Pancreas (tissue), 10 donors: ENCODE measurements at regions not wholly inside any gene's neighbourhood (a gene's known extent, or its start where the extent isn't known, plus 50 kb on each side); places are given as distances from the start of the nearest gene placed in this dataset.

Source experiments
- ATAC-seq, 4 donors: fragments of 200-7000 bp; cut with Tn5 transposase; one replicate each; pipeline versions ENCODE4 v1.8.0 to v1.9.1; 2020; ENCODE audit warnings: mild to moderate bottlenecking in 4 of 4, moderate library complexity in 4 of 4
- DNase-seq, 6 donors: peaks; one replicate each; pipeline ENCODE4 v3.0.0-alpha.2; 2020
- FAIRE-seq: peaks from 2 replicates; lab custom pipeline; 2012; peaks lifted over from hg19 to GRCh38; lab: Jason Lieb, UNC
- H3K27ac ChIP-seq, 4 donors: fragments of 200-600 bp; sonication (generic); 1 replicate in 3 of 4; 2 replicates in 1 of 4; pipeline versions ENCODE4 v1.5.0 to v1.8.0; 2020
- H3K27me3 ChIP-seq, 4 donors: fragments of 200-600 bp; one replicate each; pipeline ENCODE4 v1.8.0; 2021
- H3K36me3 ChIP-seq, 3 donors: fragments of 200-600 bp; sonication (generic) in 1 of 3; one replicate each; pipeline versions ENCODE4 v1.5.0 to v1.8.0; 2020 to 2021
- H3K4me1 ChIP-seq, 3 donors: fragments of 200-600 bp; one replicate each; pipeline ENCODE4 v1.8.0; 2021
- H3K4me3 ChIP-seq, 4 donors: fragments of 200-600 bp; sonication (generic) in 2 of 4; one replicate each; pipeline versions ENCODE4 v1.5.0 to v1.8.0; 2020 to 2021
- H3K9me3 ChIP-seq, 4 donors: fragments of 200-600 bp; one replicate each; pipeline ENCODE4 v1.8.0; 2021
- CTCF ChIP-seq, 4 donors: fragments of 200-600 bp; sonication (generic) in 3 of 4; IDR thresholded peaks; one replicate each; pipeline versions ENCODE4 v1.5.0 to v1.8.0; 2021; ENCODE audit warnings: antibody characterized with exemption in 4 of 4
- WGBS, 2 donors: extraction: QIAGEN DNeasy Blood & Tissue Kit; methylation state at CpG; one replicate each; pipeline ENCODE4 v1.1.7; 2013; 5-methylcytosine and 5-hydroxymethylcytosine counted together
- intact Hi-C, 3 donors: fragments of 100-400 bp; cut with DNase I; formaldehyde crosslinking; loops; one replicate each; pipeline versions ENCODE4 v1.11.1 to v1.14.2; 2022
- donor health status: healthy with polysubstance abuse.
- donor health status: DM: no; HTN: no; CAD: no; lungs with moderate emphysema.
- donor health status: DM: no; HTN: no; CAD: no.
- donor health status: control.
- donor health status: control.
- donor health status: Bipolar disorder and iron deficiency.
- donor health status: DM: yes; HTN: yes; CAD: no.
- donor health status: DM: no; HTN: no; CAD: no.
- donor health status: DM: no; HTN: no; CAD: no.
- donor health status: DM: yes; HTN: yes; CAD: no.

DNA sequence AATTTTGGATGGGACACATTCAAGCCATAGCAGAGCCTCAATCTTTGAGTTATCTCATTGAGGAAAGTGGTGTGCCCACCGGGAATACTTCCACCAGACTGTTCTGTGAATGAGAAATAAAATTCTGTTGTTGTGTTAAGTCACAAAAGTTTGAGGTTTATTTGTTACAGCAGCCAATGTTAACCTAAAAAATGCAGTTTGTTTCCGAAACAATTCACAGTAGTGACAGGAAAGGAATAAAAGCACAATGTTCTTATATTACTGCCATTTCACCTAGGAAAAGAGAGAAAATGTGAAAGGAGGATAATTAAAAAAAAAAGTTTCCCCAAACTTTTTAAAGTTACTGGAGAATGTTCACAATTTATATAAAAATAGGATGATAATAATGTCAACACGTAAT is 344.6 kb downstream of the CD83 start:
- Histone ChIP-seq H3K36me3 (no peaks in the 10 kb centered on the region), H3K4me1 (no peaks in the 10 kb centered on the region), H3K4me3 (no peak overlapping the region), H3K9me3 (no peaks in the 10 kb centered on the region), H3K27me3 (no peaks in the 10 kb centered on the region), H3K27ac (no peak overlapping the region)
- no peak for DNase-seq
- ATAC-seq = no peak
- no peak for TF ChIP-seq CTCF (IDR thresholded peaks at IDR 0.05)
- 60 to 79% methylated on average over 3 of the region's 3 CpGs for WGBS, 2 donors
- intact Hi-C loops = no loop called here
- FAIRE-seq = no peak

DNA sequence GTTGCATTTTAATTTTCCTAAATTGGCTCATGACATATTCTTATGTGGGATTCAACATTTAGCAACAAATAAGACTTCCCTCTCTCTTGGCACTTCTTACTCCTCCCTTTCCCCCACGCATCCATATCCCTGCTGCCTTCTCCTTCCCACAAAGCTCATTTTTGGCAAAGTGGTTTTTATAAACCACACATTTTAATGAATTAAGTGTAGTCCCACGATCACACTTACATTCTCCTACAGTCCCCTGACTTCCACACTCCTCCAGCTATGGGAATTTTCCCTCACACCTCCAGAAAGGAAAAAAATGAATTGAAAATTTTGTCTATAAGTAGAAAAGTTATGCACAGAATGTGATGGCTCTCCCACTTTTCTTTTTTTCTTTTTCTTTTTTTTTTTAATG is 345.0 kb downstream of the CD83 start:
- no peaks in the 10 kb centered on the region for H3K36me3 ChIP-seq
- ATAC-seq (no peak), FAIRE-seq (no peak), DNase-seq (no peak)
- no peaks in the 10 kb centered on the region for H3K27me3 ChIP-seq
- no peak overlapping the region for H3K27ac ChIP-seq
- no peak for TF ChIP-seq CTCF (IDR thresholded peaks at IDR 0.05)
- WGBS, 2 donors = 60 to 77% methylated on average over 2 of the region's 2 CpGs
- intact Hi-C loops = no loop called here
- H3K4me3 ChIP-seq = no peak overlapping the region
- no peaks in the 10 kb centered on the region for H3K9me3 ChIP-seq
- no peaks in the 10 kb centered on the region for H3K4me1 ChIP-seq

DNA sequence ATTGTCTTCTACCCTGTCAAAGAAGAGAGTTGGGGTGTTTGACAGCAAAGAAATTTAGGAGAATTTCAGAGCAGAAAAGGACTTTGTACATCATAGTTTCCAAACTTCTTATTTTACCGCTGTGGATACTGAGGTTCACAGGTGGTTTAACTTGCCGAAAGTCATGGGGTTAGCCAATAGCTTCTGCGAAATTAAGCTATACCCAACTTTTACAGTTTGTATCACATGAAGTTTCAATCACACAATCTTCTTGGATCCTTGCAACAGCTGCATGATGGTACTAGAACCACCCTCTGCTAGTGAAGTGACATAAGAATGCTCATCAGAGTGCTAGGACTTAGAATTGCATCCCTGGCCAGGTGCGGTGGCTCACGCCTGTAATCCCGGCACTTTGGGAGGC is 345.5 kb downstream of the CD83 start:
- Histone ChIP-seq H3K27ac (no peak overlapping the region), H3K36me3 (no peaks in the 10 kb centered on the region), H3K4me3 (no peak overlapping the region), H3K27me3 (no peaks in the 10 kb centered on the region), H3K4me1 (no peaks in the 10 kb centered on the region), H3K9me3 (no peaks in the 10 kb centered on the region)
- DNase-seq = no peak
- intact Hi-C loops = no loop called here
- no peak for ATAC-seq
- no peak for TF ChIP-seq CTCF (IDR thresholded peaks at IDR 0.05)
- WGBS, 2 donors = 85 to 92% methylated on average over 6 of the region's 6 CpGs
- no peak for FAIRE-seq

GRCh38 chr6:14464055-14464454 is 346.5 kb downstream of the CD83 start:
- no peaks in the 10 kb centered on the region for H3K9me3 ChIP-seq
- no peaks in the 10 kb centered on the region for H3K4me1 ChIP-seq
- H3K36me3 ChIP-seq = no peaks in the 10 kb centered on the region
- DNase-seq (no peak), FAIRE-seq (no peak), ATAC-seq (no peak)
- no peak for TF ChIP-seq CTCF (IDR thresholded peaks at IDR 0.05)
- WGBS, 2 donors = 52 to 60% methylated on average over 5 of the region's 5 CpGs
- H3K4me3 ChIP-seq = no peak overlapping the region
- no peak overlapping the region for H3K27ac ChIP-seq
- no peaks in the 10 kb centered on the region for H3K27me3 ChIP-seq
- intact Hi-C loops = no loop called here

- Histone ChIP-seq H3K4me1 (no peaks in the 10 kb centered on the region), H3K9me3 (no peaks in the 10 kb centered on the region), H3K27me3 (no peaks in the 10 kb centered on the region), H3K27ac (no peak overlapping the region), H3K4me3 (no peak overlapping the region), H3K36me3 (no peaks in the 10 kb centered on the region)
- no peak for DNase-seq
- intact Hi-C loops = no loop called here
- no peak for ATAC-seq
- no peak for TF ChIP-seq CTCF (IDR thresholded peaks at IDR 0.05)
- WGBS, 2 donors = 83 to 94% methylated on average over 2 of the region's 2 CpGs
- FAIRE-seq = no peak
Measured at GRCh38 chr6:14464716-14465115, 347.1 kb downstream of the CD83 start.
